ENCODE measurements at regions not wholly inside any gene's neighbourhood (a gene's known extent, or its start where the extent isn't known, plus 50 kb on each side); places are given as distances from the start of the nearest gene placed in this dataset.

GRCh38 chr21:28230559-28230958, 762.1 kb downstream of the LTN1 start:
- no peak overlapping the region for H3K4me3 ChIP-seq (ENCODE audit: low read length)
- DNase-seq (ENCODE audit: low read depth) = peak; percentile 49
- no peak for TF ChIP-seq CTCF (IDR thresholded peaks at IDR 0.05; ENCODE audit: insufficient read depth, low read depth, low read length, missing control alignments)

GRCh38 chr21:28229814-28230213, 762.9 kb downstream of the LTN1 start:
- H3K4me3 ChIP-seq (ENCODE audit: low read length) = no peak overlapping the region
- DNase-seq (ENCODE audit: low read depth) = peak; percentile 75
- TF ChIP-seq CTCF (IDR thresholded peaks at IDR 0.05; ENCODE audit: insufficient read depth, low read depth, low read length, missing control alignments) = no peak

- no peak for DNase-seq (ENCODE audit: low read depth)
- H3K4me3 ChIP-seq (ENCODE audit: low read length) = no peak overlapping the region
These were observed 764.1 kb downstream of the LTN1 start for GRCh38 chr21:28228636-28228995.

GRCh38 chr21:28227881-28228635, 764.6 kb downstream of the LTN1 start:
- no peak overlapping the region for H3K4me3 ChIP-seq (ENCODE audit: low read length)
- no peak for TF ChIP-seq CTCF (IDR thresholded peaks at IDR 0.05; ENCODE audit: insufficient read depth, low read depth, low read length, missing control alignments)
- peak; percentile 18 for DNase-seq (ENCODE audit: low read depth)

More at GRCh38 chr21:28228636-28228995, 764.1 kb downstream of the LTN1 start:
- no peak for TF ChIP-seq CTCF (IDR thresholded peaks at IDR 0.05; ENCODE audit: insufficient read depth, low read depth, low read length, missing control alignments)

GRCh38 chr21:28226563-28226962, 766.1 kb downstream of the LTN1 start:
- H3K4me3 ChIP-seq (ENCODE audit: low read length) = no peak overlapping the region
- no peak for TF ChIP-seq CTCF (IDR thresholded peaks at IDR 0.05; ENCODE audit: insufficient read depth, low read depth, low read length, missing control alignments)
- DNase-seq (ENCODE audit: low read depth) = no peak

GRCh38 chr21:28224191-28224726, 768.4 kb downstream of the LTN1 start:
- no peak overlapping the region for H3K4me3 ChIP-seq (ENCODE audit: low read length)
- no peak for TF ChIP-seq CTCF (IDR thresholded peaks at IDR 0.05; ENCODE audit: insufficient read depth, low read depth, low read length, missing control alignments)
- DNase-seq (ENCODE audit: low read depth) = no peak

- no peak for TF ChIP-seq CTCF (IDR thresholded peaks at IDR 0.05; ENCODE audit: insufficient read depth, low read depth, low read length, missing control alignments)
- no peak overlapping the region for H3K4me3 ChIP-seq (ENCODE audit: low read length)
- DNase-seq (ENCODE audit: low read depth) = no peak
These were observed 770.7 kb downstream of the LTN1 start for GRCh38 chr21:28221984-28222383.
